ENCODE measurements at regions not wholly inside any gene's neighbourhood (a gene's known extent, or its start where the extent isn't known, plus 50 kb on each side); places are given as distances from the start of the nearest gene placed in this dataset.

- no peaks in the 10 kb centered on the region for H3K36me3 Mint-ChIP-seq (ENCODE audit: low read depth)
- H3K4me3 Mint-ChIP-seq = no peak overlapping the region
- no peak overlapping the region for H3K27ac Mint-ChIP-seq (ENCODE audit: unreplicated experiment)
- H3K4me1 Mint-ChIP-seq = peaks cover 16% of the 10 kb centered on the region
- DNase-seq (ENCODE audit: low read depth, low spot score) = no peak
- H3K9me3 Mint-ChIP-seq = no peaks in the 10 kb centered on the region
- TF ChIP-seq, protein P1, sequence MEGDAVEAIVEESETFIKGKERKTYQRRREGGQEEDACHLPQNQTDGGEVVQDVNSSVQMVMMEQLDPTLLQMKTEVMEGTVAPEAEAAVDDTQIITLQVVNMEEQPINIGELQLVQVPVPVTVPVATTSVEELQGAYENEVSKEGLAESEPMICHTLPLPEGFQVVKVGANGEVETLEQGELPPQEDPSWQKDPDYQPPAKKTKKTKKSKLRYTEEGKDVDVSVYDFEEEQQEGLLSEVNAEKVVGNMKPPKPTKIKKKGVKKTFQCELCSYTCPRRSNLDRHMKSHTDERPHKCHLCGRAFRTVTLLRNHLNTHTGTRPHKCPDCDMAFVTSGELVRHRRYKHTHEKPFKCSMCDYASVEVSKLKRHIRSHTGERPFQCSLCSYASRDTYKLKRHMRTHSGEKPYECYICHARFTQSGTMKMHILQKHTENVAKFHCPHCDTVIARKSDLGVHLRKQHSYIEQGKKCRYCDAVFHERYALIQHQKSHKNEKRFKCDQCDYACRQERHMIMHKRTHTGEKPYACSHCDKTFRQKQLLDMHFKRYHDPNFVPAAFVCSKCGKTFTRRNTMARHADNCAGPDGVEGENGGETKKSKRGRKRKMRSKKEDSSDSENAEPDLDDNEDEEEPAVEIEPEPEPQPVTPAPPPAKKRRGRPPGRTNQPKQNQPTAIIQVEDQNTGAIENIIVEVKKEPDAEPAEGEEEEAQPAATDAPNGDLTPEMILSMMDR (conservative IDR thresholded peaks at IDR 0.05) = no peak
- H3K27me3 Mint-ChIP-seq (ENCODE audit: low read depth) = no peaks in the 10 kb centered on the region
These were observed 79.6 kb downstream of the ZNF22 start for GRCh38 chr10:45080331-45080730.

DNA sequence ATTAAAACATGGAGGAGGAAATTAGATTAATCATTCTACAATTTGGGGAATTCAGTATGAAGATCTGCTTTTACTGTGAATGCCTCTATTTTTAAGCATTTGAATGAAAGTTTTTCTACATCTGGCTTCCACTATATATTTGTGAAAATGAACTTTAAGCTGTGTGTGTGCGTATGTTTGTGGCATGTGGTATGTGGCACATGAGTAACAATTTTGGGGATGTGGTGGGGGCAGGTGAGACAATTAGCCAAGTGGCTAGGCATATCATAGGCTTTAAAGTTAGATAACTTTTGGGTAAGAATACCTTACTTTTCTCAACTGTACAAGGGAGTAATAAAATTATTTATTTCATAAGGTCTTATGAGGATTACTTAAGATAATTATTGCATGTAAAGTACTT is 81.5 kb downstream of the ZNF22 start:
- no peak overlapping the region for H3K4me3 Mint-ChIP-seq
- DNase-seq (ENCODE audit: low read depth, low spot score) = no peak
- TF ChIP-seq, protein P1 (conservative IDR thresholded peaks at IDR 0.05) = no peak
- H3K9me3 Mint-ChIP-seq = no peaks in the 10 kb centered on the region
- H3K36me3 Mint-ChIP-seq (ENCODE audit: low read depth) = no peaks in the 10 kb centered on the region
- no peaks in the 10 kb centered on the region for H3K4me1 Mint-ChIP-seq
- H3K27me3 Mint-ChIP-seq (ENCODE audit: low read depth) = no peaks in the 10 kb centered on the region
- no peak overlapping the region for H3K27ac Mint-ChIP-seq (ENCODE audit: unreplicated experiment)

GRCh38 chr10:45091968-45092367 is 91.2 kb downstream of the ZNF22 start:
- H3K27me3 Mint-ChIP-seq (ENCODE audit: low read depth) = no peaks in the 10 kb centered on the region
- no peaks in the 10 kb centered on the region for H3K9me3 Mint-ChIP-seq
- no peaks in the 10 kb centered on the region for H3K36me3 Mint-ChIP-seq (ENCODE audit: low read depth)
- H3K4me3 Mint-ChIP-seq = no peak overlapping the region
- H3K27ac Mint-ChIP-seq (ENCODE audit: unreplicated experiment) = no peak overlapping the region
- TF ChIP-seq, protein P1 (conservative IDR thresholded peaks at IDR 0.05) = no peak
- DNase-seq (ENCODE audit: low read depth, low spot score) = no peak
- peaks cover 12% of the 10 kb centered on the region for H3K4me1 Mint-ChIP-seq

DNA sequence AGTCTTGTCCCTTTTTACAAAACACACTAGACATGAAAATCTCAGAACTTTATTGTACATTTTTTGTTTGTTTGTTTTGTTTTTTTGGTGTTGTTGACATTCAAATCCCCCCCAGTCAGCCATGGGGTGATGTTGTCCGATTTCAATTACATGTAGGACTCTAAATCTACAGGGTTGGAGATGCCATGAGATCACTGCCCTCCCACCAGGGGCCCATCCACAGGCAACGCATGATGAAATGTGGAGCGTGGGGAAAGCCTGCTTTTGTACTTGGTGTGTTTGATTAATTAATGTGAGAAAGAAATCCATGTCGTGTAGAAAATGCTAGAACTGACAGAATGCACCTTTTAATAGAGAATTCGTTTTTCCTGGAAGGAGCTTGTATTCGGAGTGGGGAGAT is 93.2 kb downstream of the ZNF22 start:
- no peak for DNase-seq (ENCODE audit: low read depth, low spot score)
- H3K4me3 Mint-ChIP-seq = no peak overlapping the region
- peaks cover 12% of the 10 kb centered on the region for H3K4me1 Mint-ChIP-seq
- H3K27ac Mint-ChIP-seq (ENCODE audit: unreplicated experiment) = no peak overlapping the region
- H3K27me3 Mint-ChIP-seq (ENCODE audit: low read depth) = no peaks in the 10 kb centered on the region
- H3K9me3 Mint-ChIP-seq = no peaks in the 10 kb centered on the region
- TF ChIP-seq, protein P1 (conservative IDR thresholded peaks at IDR 0.05) = no peak
- no peaks in the 10 kb centered on the region for H3K36me3 Mint-ChIP-seq (ENCODE audit: low read depth)

DNA sequence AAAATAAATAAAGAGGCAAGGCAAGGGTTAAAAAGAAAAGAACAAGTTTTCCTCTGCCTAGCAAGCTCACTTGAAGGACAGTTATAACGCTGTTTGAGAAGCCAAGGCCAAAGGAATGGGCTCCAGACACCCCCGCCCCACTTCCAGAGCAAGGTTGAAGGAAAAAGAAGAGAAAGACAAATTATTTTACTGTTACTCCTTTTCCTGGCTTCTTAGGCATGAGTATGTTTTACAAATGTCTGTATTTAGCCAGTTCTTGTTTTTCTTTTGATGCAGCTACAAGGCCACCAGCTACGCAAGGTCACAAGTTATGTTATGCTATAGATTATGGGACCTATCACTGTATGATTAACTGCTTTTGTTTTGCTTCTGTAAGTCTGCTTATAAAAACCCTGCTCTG is 94.6 kb downstream of the ZNF22 start:
- H3K27me3 Mint-ChIP-seq (ENCODE audit: low read depth) = no peaks in the 10 kb centered on the region
- no peaks in the 10 kb centered on the region for H3K36me3 Mint-ChIP-seq (ENCODE audit: low read depth)
- peaks cover 14% of the 10 kb centered on the region for H3K4me1 Mint-ChIP-seq

More for the DNA sequence above, 94.6 kb downstream of the ZNF22 start:
- no peaks in the 10 kb centered on the region for H3K9me3 Mint-ChIP-seq
- no peak overlapping the region for H3K4me3 Mint-ChIP-seq
- H3K27ac Mint-ChIP-seq (ENCODE audit: unreplicated experiment) = no peak overlapping the region
- DNase-seq (ENCODE audit: low read depth, low spot score) = no peak
- TF ChIP-seq, protein P1 (conservative IDR thresholded peaks at IDR 0.05) = no peak
